ENCODE measurements at regions not wholly inside any gene's neighbourhood (a gene's known extent, or its start where the extent isn't known, plus 50 kb on each side); places are given as distances from the start of the nearest gene placed in this dataset.

GRCh38 chr5:104126980-104127379, 564.4 kb upstream of the NUDT12 start:
- TF ChIP-seq CTCF (conservative IDR thresholded peaks at IDR 0.05): no peak
- H3K27ac ChIP-seq: no peak overlapping the region

- no peak for TF ChIP-seq CTCF (conservative IDR thresholded peaks at IDR 0.05)
- no peak overlapping the region for H3K27ac ChIP-seq
Measured at GRCh38 chr5:104119529-104119928, 556.9 kb upstream of the NUDT12 start.

GRCh38 chr5:104111632-104112031, 549.0 kb upstream of the NUDT12 start:
- H3K27ac ChIP-seq: no peak overlapping the region
- no peak for TF ChIP-seq CTCF (conservative IDR thresholded peaks at IDR 0.05)

GRCh38 chr5:104096451-104096850, 533.9 kb upstream of the NUDT12 start:
- no peak overlapping the region for H3K27ac ChIP-seq
- TF ChIP-seq CTCF (conservative IDR thresholded peaks at IDR 0.05): no peak

GRCh38 chr5:104095527-104095926, 532.9 kb upstream of the NUDT12 start:
- H3K27ac ChIP-seq: no peak overlapping the region
- no peak for TF ChIP-seq CTCF (conservative IDR thresholded peaks at IDR 0.05)

- no peak for TF ChIP-seq CTCF (conservative IDR thresholded peaks at IDR 0.05)
- H3K27ac ChIP-seq: no peak overlapping the region
Measured at GRCh38 chr5:104088876-104089778, 526.5 kb upstream of the NUDT12 start.

- no peak for TF ChIP-seq CTCF (conservative IDR thresholded peaks at IDR 0.05)
- no peak overlapping the region for H3K27ac ChIP-seq
Measured at GRCh38 chr5:104084896-104085295, 522.3 kb upstream of the NUDT12 start.

Data from VCaP (cell line).